ENCODE measurements at regions not wholly inside any gene's neighbourhood (a gene's known extent, or its start where the extent isn't known, plus 50 kb on each side); places are given as distances from the start of the nearest gene placed in this dataset.

DNA sequence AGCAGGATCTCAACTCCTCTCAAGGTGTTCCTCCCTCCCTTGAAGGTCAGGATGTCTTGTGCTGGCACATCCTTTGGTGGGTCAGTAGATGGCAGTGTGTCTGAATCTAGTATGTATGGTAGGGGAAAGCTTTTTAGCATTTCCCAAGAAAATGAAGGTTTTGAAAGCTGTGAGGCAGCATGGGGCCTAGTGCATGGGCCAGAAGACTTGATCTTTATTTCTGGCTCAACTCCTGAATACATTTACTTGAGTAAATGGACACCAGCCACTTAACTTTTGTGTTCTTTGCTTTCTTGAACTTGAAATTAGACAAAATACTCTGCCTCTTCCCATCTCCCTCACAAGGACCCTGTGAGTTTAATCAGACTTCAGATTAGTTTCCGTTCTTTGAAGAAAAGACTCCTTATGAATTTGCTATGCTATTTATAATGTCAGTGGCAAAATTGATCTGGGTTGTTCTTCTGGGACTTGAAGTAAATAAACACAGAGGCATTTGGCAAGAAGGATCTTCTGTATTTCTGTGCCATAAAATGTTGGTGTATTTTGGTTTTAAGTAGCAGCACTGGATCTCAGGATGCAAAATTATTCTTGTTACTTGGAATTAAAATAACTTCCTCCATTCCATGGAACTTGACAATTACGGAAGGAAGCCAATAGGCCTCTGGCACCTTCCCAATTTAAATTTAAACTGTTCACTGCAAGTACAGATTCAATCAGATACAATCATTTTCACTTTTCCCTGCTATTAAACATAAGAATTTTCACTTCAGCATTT, 288.8 kb downstream of the CASP12 start:
- DNase-seq (ENCODE audit: low read depth in 1 of 2, low spot score in 1 of 2) = peak in 1 of 2 donors; percentile 1

DNA sequence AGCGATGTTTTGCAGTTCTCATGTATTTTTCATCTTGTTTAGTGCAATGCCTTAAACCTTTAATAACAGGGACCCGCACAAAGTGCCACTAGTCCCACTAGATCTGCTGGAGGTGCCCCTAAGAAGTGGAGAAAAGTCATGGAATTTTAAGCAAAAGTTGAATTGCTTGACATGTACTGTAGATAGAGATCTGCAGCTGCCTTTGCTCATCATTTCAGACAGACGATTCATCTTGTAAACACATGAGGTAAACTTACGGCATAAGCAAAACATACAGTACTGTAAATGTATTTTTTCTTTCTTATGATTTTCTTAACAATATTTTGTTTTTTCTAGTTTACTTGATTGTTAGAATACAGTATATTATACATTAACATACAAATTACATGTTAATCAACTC, 295.6 kb downstream of the CASP12 start:
- no peak for DNase-seq (ENCODE audit: low read depth in 1 of 2, low spot score in 1 of 2)

DNA sequence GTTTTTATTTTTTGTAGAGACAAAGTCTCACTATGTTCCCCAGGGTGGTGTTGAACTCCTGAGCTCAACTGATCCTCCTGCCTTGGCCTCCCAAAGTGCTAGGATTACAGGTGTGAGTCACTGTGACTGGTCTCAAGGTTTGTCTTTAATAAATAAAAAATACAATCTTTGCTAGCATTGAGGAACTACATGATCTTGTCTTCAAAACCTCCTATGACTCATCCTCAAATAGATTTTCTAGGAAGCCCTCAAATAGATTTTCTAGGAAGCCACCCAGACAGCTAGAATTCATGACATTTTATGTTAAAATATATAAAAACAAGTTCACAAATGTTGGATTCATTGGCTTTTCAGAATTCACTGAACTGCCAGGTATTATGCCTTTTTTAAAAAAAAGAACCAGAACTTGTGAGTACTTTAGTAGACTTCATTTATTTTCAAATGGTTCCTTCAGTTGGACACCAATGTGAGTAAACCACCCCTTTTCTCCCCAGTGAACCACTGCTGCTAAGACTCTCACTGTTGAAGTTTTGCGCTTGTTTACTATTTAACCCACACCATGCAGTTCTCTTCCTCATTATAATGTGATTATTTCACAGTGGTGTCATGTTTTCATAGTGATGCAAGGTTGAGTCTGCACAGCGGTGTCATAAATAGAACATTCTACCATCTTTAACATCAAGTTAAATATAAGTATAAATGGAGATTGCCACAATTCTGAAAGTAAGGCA, 303.9 kb downstream of the CASP12 start:
- no peak for DNase-seq (ENCODE audit: low read depth in 1 of 2, low spot score in 1 of 2)

DNA sequence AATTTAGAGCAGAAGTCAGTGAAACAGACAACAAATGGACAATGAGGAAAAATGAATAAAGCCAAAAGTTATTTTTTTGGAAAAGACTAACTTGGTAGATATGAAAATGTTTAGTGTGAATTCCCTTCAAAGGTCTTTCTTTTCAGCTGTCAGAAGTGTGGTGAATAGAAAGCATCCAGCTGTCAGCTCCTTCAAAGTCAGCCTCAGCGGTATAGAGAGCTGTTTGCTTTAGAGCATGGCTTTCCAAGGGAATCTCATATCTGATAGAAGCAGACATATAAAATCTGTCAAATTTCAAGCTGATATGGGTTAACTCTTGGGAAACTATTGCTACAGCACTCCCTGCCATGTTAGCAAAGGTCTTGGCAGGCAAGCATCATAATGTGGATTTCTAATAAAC, 309.3 kb downstream of the CASP12 start:
- no peak for DNase-seq (ENCODE audit: low read depth in 1 of 2, low spot score in 1 of 2)

DNA sequence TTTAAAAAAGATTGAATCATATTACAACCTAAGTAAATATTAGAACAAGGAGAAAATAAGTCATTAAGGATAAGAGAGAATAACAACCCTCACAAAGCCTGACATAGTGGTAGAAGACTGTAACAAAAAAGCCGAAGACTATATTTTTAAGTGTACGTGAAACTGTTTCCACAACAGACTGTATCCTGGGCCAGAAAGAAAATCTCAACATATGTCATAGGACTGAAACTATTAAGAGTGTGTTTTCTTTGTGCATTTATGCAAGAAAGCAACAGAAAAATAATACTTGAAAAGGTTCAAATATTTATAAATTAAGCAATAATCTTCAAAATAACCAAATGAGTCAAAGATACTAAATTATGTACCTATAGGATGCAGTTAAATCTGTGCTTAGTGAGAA, 309.8 kb downstream of the CASP12 start:
- no peak for DNase-seq (ENCODE audit: low read depth in 1 of 2, low spot score in 1 of 2)

DNA sequence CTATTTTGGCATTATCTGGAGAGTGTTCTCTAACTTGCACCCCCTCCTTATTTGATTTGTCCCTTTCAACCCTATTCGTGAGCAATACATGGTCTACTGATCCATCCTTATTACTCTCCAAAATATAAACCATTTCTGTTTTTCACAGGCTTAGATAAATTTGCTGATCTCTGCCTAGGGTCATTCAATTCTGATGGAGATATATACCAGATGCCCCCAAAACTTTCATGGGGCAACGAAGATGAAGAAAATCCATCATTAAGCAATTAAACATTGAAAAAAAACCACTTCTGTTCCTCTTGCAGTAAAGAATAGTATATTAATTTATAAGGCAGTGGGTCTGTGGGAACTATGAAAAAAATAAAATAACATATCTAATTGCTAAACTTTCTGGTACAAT, 313.4 kb downstream of the CASP12 start:
- DNase-seq (ENCODE audit: low read depth in 1 of 2, low spot score in 1 of 2) = no peak

DNA sequence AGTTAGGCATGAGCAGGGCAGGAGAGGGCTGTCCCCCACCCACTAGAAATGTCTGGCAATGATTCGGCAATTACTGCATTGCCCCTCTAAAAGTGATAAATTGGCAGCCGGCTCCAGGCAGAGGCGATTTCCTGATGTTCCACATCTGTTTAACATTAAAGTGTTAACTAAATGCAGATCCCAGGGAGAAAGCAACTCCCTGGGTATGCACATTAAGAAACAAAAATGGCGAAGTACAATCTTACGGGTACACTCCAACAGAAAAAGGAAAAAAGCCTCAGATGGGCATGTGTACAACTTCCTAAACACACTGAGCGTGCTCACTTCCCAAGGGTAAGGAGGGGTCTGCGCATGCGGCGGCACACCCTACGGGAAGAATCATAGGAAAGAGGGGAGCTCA, 314.4 kb downstream of the CASP12 start:
- DNase-seq (ENCODE audit: low read depth in 1 of 2, low spot score in 1 of 2) = no peak

DNA sequence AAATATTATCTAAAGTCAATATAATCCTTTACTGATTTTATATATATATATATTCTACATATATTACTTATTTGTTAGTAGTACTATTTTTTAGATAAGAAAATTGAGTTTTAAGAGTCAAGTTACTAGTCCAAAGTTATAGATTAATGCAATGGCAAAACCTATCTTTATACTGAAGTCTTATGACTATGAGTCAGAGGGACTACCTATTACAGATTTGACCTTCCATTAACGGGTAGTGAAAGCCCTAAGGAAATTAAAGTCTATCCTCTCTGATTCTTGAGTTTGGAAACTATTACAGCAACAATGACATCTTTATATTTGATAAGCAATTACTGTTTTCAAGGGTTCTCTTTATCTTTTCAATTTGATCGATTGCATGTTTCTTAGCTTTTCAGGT, 315.8 kb downstream of the CASP12 start:
- no peak for DNase-seq (ENCODE audit: low read depth in 1 of 2, low spot score in 1 of 2)

DNA sequence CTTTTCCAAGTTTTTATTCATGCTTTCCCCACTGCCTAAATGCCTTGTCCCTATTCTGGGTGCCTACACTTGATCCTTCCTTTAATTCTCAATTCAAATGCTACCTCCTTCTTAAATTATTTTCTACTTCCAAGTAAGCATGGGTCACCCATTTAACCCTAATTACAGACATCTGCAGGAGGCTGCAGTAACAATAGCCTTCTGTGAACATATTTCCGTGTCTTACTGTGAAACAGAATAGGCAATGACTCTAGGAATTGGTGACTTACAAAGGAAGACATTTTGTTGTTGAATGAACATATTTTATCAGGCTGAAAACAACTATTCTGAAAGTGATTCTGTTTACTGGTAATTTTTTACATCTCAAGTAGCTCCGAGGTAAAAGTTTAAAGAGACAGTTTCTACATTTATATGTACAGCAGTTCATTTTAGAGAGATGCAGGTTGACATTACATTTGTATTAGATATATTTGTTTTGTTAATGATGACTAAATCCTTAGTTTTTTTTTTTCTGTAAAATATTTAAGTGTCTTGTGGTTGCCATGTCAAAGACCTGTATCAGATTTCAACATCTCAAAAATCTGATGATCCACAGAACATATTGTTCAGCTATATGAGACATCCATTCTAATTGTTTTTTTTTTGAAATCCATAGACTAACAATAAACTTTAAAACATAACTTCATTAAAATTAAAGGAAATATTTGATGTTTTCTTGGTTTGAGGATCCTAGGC, 316.8 kb downstream of the CASP12 start:
- DNase-seq (ENCODE audit: low read depth in 1 of 2, low spot score in 1 of 2) = no peak

DNA sequence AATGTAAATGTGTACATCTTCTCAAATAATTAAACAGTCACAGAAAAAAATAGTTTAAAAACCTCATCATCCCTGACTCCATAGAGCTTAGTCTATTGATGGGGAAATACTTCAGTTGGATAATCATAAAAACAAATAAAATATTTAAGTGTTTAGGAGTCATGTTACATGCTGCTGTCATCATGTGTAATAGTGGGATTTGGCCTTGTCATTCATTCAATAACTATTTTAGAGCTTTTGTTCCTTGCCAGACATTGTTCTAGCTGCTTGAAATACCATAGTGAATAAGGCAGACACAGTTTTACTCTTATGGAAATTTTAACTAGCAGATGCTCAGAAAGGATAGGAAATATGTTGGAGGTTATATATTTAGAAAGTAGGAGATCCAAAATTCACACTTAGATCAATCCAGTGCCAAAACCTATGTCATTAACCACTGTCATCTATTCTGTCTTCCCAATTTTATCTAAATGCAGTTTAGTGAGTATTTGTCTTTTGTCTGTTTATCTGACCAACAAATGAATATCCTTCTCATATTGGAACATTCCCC, 324.7 kb downstream of the CASP12 start:
- DNase-seq (ENCODE audit: low read depth in 1 of 2, low spot score in 1 of 2) = no peak

DNA sequence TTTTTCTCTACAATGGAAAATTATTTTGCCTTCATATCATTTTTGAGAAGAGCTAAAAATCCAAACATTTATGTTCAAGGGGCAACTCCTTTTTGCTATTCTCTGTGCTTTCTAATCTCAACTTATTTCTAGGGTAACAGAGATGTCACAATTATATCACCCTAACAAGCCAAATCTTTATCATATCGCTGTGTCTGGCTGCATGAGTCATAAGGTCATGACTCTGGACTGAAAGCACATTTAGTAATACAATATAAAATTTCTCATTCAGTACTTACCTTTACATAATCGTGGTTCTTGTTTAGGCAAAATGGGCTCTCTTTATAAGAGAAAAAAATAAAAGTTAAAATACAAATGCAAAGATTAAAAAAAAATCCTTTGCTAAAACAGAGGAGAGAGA, 326.0 kb downstream of the CASP12 start:
- no peak for DNase-seq (ENCODE audit: low read depth in 1 of 2, low spot score in 1 of 2)

DNA sequence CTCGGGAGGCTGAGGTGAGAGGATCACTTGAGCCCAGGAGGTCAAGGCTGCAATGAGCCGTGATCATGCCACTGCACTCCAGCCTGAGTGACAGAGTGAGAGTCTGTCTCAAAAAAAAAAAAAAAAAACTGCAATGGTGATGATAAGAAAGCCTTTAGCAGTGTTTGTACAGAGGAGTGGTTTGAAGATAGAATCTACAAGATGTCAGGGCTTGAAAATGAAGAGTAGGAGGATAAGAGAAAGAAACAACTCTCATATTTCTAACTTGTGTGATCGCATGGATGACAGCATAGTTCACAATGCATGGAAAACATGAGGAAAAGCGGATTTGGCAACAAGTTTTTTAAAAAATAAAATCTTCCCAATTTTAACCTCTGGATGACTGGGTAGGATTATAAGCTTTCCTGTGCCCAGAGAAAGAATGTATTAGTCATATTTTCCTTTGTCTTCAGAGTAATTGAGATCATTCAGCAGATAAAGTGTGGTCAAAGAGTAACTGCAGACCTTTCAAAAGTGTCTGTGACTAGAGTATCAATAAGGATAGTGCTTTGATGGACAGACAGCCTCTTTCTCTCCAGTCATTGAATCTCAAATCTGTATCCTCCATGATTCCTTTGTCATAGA, 328.1 kb downstream of the CASP12 start:
- DNase-seq (ENCODE audit: low read depth in 1 of 2, low spot score in 1 of 2) = no peak

DNA sequence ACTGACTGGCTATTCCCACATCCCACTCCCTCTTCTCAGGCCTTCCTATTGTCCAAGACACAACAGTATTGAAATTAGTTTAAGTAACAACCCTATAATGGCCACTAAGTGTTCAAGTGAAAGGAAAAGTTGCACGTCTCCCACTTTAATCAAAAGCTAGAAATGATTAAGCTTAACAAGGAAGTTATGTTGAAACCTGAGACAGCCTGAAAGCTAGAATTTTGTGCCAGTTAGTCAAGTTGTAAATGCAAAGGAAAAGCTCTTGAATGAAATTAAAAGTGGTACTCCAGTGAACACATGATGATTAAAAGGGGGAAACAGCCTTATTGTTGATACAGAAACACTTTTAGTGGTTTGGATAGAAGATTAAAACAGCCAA, 332.7 kb downstream of the CASP12 start:
- DNase-seq (ENCODE audit: low read depth in 1 of 2, low spot score in 1 of 2) = no peak

DNA sequence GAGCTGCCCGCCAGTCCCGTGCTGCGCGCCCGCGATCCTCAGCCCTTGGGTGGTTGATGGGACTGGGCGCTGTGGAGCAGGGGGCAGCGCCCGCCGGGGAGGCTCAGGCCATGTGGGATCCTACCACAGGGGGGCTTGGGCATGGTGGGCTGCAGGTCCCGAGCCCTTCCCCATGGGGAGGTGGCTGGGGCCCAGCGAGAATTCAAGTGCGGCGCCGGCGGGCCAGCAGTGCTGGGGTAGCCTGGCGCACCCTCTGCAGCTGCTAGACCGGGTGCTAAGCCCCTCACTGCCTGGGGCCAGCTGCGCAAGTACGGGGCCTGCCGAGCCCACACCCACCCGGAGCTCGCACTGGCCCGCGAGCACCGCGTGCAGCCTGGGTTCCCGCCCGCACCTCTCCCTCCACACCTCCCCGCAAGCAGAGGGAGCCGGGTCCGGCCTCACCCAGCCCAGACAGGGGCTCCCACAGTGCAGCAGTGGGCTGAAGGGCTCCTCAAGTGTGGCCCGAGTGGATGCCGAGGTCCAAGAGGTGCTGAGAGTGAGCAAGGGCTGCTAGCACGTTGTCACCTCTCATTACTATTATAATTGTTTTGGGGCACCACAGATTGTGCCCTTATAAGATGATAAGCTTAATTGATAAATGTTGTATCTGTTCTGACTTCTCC, 333.2 kb downstream of the CASP12 start:
- no peak for DNase-seq (ENCODE audit: low read depth in 1 of 2, low spot score in 1 of 2)

DNA sequence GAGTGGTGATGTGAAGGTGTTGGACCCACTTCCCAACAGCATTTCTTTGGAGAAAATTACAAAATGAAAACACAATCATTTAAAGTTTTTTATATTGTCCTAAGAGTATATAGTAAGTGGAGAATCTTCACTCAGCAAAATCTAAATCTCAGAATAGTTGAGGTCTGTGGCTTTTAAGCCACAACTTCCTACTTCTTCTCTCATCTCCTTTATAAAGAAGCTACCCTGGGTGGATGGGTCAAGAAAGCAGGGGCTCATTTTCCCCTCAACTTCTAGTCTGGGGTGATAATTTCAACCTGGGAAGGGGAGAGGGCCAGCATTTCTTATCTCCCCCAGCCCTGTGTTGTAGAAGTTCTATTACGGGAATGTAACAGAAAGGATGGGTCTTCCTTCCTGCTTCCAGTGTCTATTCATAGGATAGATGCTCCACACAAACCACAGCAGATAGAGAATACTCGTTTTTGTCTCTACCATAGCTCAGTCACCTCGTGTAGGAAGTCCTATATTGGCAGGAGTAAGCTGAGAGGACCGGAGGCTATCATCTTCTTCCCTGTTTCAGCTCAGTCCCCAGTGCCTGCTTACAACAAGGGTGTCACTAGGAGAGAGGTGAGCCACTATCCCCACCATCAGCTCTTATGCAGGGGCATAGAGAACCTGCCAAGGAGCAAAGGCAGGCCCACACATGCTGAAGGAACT, 341.5 kb downstream of the CASP12 start:
- no peak for DNase-seq (ENCODE audit: low read depth in 1 of 2, low spot score in 1 of 2)

DNA sequence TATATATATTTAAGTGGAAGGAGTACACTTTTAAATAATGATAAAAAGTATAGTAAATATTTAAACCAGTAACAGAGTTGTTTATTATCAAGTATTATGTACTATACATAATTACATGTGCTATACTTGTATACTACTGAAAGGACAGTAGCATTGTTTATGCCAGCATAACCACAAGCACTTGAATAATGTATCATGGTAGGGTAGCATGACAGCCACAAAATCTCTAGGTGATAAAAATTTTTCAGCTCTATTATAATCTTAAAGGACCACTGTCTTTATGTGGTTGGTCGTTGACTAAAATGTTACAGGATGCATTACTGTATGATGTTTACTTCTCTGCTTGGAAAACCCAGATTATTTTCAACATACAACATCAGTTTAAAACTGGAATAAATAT, 349.2 kb downstream of the CASP12 start:
- no peak for DNase-seq (ENCODE audit: low read depth in 1 of 2, low spot score in 1 of 2)

DNA sequence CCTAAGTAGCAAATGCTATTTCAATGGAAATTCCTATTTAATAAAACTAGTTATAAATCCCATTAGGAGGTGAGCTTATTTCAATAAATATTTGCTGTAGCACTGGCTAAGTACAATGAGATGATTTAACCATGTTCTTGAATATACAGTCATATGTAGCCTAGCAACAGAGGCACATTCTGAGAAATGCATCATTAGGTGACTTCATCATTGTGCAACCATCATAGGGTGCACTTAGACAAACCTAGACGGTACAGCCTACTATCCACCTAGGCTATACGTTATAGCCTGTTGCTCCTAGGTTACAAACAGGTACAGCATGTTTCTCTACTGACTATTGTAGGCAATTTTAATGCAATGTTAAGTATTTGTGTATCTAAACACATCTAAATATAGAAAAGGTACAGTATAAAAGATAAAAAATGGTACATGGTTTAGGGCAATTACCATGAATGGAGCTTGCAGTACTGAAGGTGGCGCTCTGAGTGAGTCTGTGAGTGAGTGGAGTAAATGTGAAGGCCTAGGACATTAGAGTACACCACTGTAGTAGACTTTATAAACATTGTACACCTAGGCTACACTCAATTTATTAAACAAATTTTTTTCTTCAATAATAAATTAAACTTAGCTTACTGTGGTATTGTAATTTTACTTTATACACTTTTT, 350.1 kb downstream of the CASP12 start:
- no peak for DNase-seq (ENCODE audit: low read depth in 1 of 2, low spot score in 1 of 2)

DNA sequence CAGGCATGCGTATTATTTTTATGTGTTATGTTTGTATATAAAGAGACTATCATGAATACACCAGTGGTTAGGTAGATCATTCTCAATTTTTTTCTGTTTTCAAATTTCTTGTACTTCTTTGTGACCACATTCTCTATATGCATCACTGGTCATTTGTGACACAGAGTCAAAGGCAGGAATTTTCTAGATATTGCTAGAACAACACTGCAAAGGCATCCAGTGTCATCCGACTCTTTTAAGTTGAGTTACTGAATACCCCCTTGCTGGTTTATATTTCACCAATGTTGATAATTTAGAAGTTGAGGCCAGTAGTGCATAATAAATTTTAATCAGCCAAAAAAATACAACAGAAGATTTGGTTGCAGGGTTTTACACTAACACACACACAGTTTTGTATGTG, 351.8 kb downstream of the CASP12 start:
- DNase-seq (ENCODE audit: low read depth in 1 of 2, low spot score in 1 of 2) = no peak

DNA sequence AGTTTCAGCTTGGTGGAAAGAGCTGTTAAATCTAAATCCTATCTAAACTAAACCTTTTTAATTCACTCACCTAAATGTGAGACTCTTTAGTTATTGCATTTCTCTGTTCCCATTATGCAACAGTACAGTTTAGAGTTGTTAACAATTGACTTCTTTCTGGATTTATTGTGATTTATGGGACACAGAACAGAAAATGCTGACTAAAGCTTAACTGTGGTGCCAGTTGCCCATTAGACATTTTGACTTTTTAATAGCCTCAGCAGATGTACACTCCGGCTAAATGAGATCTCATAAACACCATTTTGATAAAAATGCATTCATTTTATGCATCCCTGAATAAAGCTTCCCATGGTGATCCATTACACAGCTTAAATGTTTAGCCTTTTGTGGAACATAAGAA, 356.6 kb downstream of the CASP12 start:
- DNase-seq (ENCODE audit: low read depth in 1 of 2, low spot score in 1 of 2) = no peak

DNA sequence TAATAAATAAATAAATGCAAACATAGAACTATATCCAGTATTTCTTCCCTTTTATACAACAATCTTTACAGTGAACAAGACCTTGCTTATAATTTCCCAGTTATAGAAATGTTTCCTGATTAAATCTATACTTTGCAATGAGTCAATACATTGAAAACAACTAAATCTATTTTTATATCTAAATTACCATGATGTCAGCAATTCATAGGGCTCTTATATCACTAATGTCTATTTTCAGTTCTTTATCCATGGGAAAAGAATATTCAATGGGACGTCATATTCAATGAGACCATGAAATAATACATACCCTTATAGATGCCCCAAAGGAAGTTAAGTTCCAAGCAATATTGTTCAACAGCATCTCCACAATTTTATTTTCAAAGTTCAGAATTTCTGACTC, 359.9 kb downstream of the CASP12 start:
- no peak for DNase-seq (ENCODE audit: low read depth in 1 of 2, low spot score in 1 of 2)

Measured in activated T-helper 1 cell treated with anti-CD3 and anti-CD28 coated beads, Interleukin-2, amount 50 U/mL, for 16 hours (primary cell).